Liver (tissue), 8 donors: ENCODE measurements at regions not wholly inside any gene's neighbourhood (a gene's known extent, or its start where the extent isn't known, plus 50 kb on each side); places are given as distances from the start of the nearest gene placed in this dataset.

Experiments used
- DNase-seq: peaks from one replicate; pipeline ENCODE4 v3.0.0-alpha.2; 2017; ENCODE audit warnings: low spot score
- H3K27ac ChIP-seq, 2 donors: one replicate each; pipeline ENCODE4 v1.7.0; 2013; ENCODE audit warnings: inconsistent platforms in 2 of 2, low read length in 2 of 2, control low read depth in 1 of 2, low read depth in 1 of 2, mild to moderate bottlenecking in 1 of 2
- H3K27me3 ChIP-seq, 4 donors: one replicate each; pipeline versions ENCODE4 v1.6.1 to v1.7.0; 2013; ENCODE audit warnings: low read length in 3 of 4, inconsistent platforms in 1 of 4, mild to moderate bottlenecking in 1 of 4, moderate library complexity in 1 of 4; ENCODE audit not compliant: control insufficient read depth in 4 of 4, insufficient read depth in 4 of 4
- H3K36me3 ChIP-seq, 4 donors: one replicate each; pipeline versions ENCODE4 v1.6.1 to v1.7.0; 2013; ENCODE audit warnings: low read length in 3 of 4, mild to moderate bottlenecking in 3 of 4, low read depth in 1 of 4, moderate library complexity in 1 of 4; ENCODE audit not compliant: control insufficient read depth in 4 of 4, insufficient read depth in 3 of 4
- H3K4me1 ChIP-seq, 4 donors: one replicate each; pipeline versions ENCODE4 v1.6.1 to v1.7.0; 2013; ENCODE audit warnings: low read length in 3 of 4, mild to moderate bottlenecking in 3 of 4, moderate library complexity in 1 of 4; ENCODE audit not compliant: control insufficient read depth in 4 of 4, insufficient read depth in 4 of 4
- H3K4me3 ChIP-seq, 3 donors: one replicate each; pipeline versions ENCODE4 v1.6.1 to v1.7.0; 2013; ENCODE audit warnings: low read length in 3 of 3, control low read depth in 1 of 3, low read depth in 1 of 3, mild to moderate bottlenecking in 1 of 3
- H3K9ac ChIP-seq, 2 donors: one replicate each; pipeline ENCODE4 v1.7.0; 2013; ENCODE audit warnings: low read length in 2 of 2, mild to moderate bottlenecking in 2 of 2, moderate library complexity in 2 of 2, control low read depth in 1 of 2, low read depth in 1 of 2
- H3K9me3 ChIP-seq, 4 donors: one replicate each; pipeline versions ENCODE4 v1.6.1 to v1.7.0; 2013; ENCODE audit warnings: low read length in 3 of 4; ENCODE audit not compliant: control insufficient read depth in 4 of 4
- EGR1 ChIP-seq, 2 donors: IDR thresholded peaks; 2 replicates each; pipeline ENCODE4 v1.6.1; 2016 to 2018; ENCODE audit warnings: antibody characterized with exemption in 2 of 2, low read depth in 2 of 2
- FOXA1 ChIP-seq: IDR thresholded peaks from 2 replicates; pipeline ENCODE4 v1.6.1; 2016; ENCODE audit warnings: antibody characterized with exemption
- FOXA2 ChIP-seq: IDR thresholded peaks from 2 replicates; pipeline ENCODE4 v1.6.1; 2016; ENCODE audit warnings: antibody characterized with exemption
- GABPA ChIP-seq, 2 donors: IDR thresholded peaks in 1 of 2; conservative IDR thresholded peaks in 1 of 2; 2 replicates each; pipeline ENCODE4 v1.6.1; 2016; ENCODE audit warnings: antibody characterized with exemption in 2 of 2, mild to moderate bottlenecking in 1 of 2, moderate library complexity in 1 of 2
- HNF4A ChIP-seq, 2 donors: conservative IDR thresholded peaks; 2 replicates each; pipeline ENCODE4 v1.6.1; 2016; ENCODE audit warnings: antibody characterized with exemption in 2 of 2, mild to moderate bottlenecking in 2 of 2
- HNF4G ChIP-seq: IDR thresholded peaks from 2 replicates; pipeline ENCODE4 v1.6.1; 2016; ENCODE audit warnings: antibody characterized with exemption
- JUND ChIP-seq, 2 donors: IDR thresholded peaks; 2 replicates each; pipeline ENCODE4 v1.6.1; 2016; ENCODE audit warnings: antibody characterized with exemption in 2 of 2
- NR2F2 ChIP-seq: IDR thresholded peaks from 2 replicates; pipeline ENCODE4 v1.6.1; 2016; ENCODE audit warnings: antibody characterized with exemption
- RAD21 ChIP-seq, 2 donors: IDR thresholded peaks; 2 replicates each; pipeline ENCODE4 v1.6.1; 2016; ENCODE audit warnings: antibody characterized with exemption in 2 of 2, mild to moderate bottlenecking in 2 of 2
- RXRA ChIP-seq, 2 donors: IDR thresholded peaks; 2 replicates each; pipeline ENCODE4 v1.6.1; 2017 to 2018; ENCODE audit warnings: antibody characterized with exemption in 2 of 2, mild to moderate bottlenecking in 1 of 2
- SP1 ChIP-seq: IDR thresholded peaks from 2 replicates; pipeline ENCODE4 v1.6.1; 2018; ENCODE audit warnings: antibody characterized with exemption, mild to moderate bottlenecking
- TAF1 ChIP-seq: conservative IDR thresholded peaks from 2 replicates; pipeline ENCODE4 v1.6.1; 2016; ENCODE audit warnings: antibody characterized with exemption, mild to moderate bottlenecking
- YY1 ChIP-seq: IDR thresholded peaks from 2 replicates; pipeline ENCODE4 v1.6.1; 2016; ENCODE audit warnings: antibody characterized with exemption, mild to moderate bottlenecking
- WGBS: extraction: QIAGEN DNeasy Blood & Tissue Kit; methylation state at CpG from one replicate; pipeline ENCODE4 v1.1.7; 2013; 5-methylcytosine and 5-hydroxymethylcytosine counted together
- TF ChIP-seq, protein P1 (sequence below): IDR thresholded peaks from 2 replicates; pipeline ENCODE4 v1.6.1; 2016; ENCODE audit warnings: antibody characterized with exemption
- TF ChIP-seq, protein P2 (sequence below): IDR thresholded peaks from 2 replicates; pipeline ENCODE4 v1.6.1; 2016; ENCODE audit warnings: antibody characterized with exemption, mild to moderate bottlenecking
- TF ChIP-seq, protein P3 (sequence below): fragments of 150-350 bp; IDR thresholded peaks from 2 replicates; pipeline ENCODE4 v1.5.1; 2017; ENCODE audit warnings: improper control_type of control experiment, low read depth, low read length; ENCODE audit not compliant: missing input control
- TF ChIP-seq, protein P4 (sequence below): IDR thresholded peaks from 2 replicates; pipeline ENCODE4 v1.6.1; 2016; ENCODE audit warnings: antibody characterized with exemption
- TF ChIP-seq, protein P5 (sequence below): IDR thresholded peaks from 2 replicates; pipeline ENCODE4 v1.6.1; 2016; ENCODE audit warnings: antibody characterized with exemption
- donor health status: healthy.
- donor health status: healthy.
- donor health status: healthy.
- donor health status: healthy.
- donor health status: healthy.

DNA sequence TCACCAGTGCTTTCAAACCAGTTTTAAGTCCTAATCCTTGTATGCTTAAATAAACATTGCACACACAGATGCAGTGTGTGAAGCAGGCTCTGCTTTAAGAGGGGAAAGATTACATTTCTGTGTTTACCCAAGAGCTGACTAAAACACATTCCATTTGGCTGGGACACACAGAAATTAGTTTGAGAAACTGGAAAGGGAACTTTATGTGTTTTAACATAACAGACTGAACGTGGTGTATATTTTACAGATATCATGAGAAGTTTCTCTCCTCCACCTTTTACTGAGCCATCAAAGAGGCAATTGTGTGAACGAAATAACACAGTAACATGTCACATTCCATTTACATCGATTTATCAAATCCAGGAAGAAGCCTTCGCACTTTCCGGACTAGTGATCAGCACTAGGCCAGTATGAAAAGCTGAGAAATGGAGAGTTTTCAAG, 121.8 kb downstream of the MAIP1 start:
- Histone ChIP-seq H3K4me1 (peaks cover 2 to 20% (median 8%) of the 10 kb centered on the region in 4 donors), H3K9ac (no peak overlapping the region), H3K27ac (peak overlapping the region; percentile 61 to 78), H3K27me3 (no peaks in the 10 kb centered on the region), H3K36me3 (no peaks in the 10 kb centered on the region), H3K9me3 (no peaks in the 10 kb centered on the region), H3K4me3 (no peak overlapping the region)
- TF ChIP-seq SP1 (peak; percentile 85), NR2F2 (no peak), EGR1 (IDR thresholded peaks at IDR 0.05; ENCODE audit: low read depth in 2 of 2) (no peak), HNF4G (peak; percentile 6), FOXA1 (peak; percentile 98), YY1 (peak; percentile 72), RAD21 (IDR thresholded peaks at IDR 0.05) (peak; percentile 64 to 70), TAF1 (peak; percentile 12), FOXA2 (peak; percentile 99), JUND (IDR thresholded peaks at IDR 0.05) (peak; percentile 50 to 73), RXRA (IDR thresholded peaks at IDR 0.05) (peak; percentile 51 to 75), HNF4A (conservative IDR thresholded peaks at IDR 0.05) (peak; percentile 64 to 74), GABPA (IDR thresholded peaks at IDR 0.05 in 1 of 2, conservative IDR thresholded peaks at IDR 0.05 in 1 of 2) (no peak)
- TF ChIP-seq, protein P1, sequence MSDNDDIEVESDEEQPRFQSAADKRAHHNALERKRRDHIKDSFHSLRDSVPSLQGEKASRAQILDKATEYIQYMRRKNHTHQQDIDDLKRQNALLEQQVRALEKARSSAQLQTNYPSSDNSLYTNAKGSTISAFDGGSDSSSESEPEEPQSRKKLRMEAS, result peak; percentile 70
- TF ChIP-seq, protein P2, sequence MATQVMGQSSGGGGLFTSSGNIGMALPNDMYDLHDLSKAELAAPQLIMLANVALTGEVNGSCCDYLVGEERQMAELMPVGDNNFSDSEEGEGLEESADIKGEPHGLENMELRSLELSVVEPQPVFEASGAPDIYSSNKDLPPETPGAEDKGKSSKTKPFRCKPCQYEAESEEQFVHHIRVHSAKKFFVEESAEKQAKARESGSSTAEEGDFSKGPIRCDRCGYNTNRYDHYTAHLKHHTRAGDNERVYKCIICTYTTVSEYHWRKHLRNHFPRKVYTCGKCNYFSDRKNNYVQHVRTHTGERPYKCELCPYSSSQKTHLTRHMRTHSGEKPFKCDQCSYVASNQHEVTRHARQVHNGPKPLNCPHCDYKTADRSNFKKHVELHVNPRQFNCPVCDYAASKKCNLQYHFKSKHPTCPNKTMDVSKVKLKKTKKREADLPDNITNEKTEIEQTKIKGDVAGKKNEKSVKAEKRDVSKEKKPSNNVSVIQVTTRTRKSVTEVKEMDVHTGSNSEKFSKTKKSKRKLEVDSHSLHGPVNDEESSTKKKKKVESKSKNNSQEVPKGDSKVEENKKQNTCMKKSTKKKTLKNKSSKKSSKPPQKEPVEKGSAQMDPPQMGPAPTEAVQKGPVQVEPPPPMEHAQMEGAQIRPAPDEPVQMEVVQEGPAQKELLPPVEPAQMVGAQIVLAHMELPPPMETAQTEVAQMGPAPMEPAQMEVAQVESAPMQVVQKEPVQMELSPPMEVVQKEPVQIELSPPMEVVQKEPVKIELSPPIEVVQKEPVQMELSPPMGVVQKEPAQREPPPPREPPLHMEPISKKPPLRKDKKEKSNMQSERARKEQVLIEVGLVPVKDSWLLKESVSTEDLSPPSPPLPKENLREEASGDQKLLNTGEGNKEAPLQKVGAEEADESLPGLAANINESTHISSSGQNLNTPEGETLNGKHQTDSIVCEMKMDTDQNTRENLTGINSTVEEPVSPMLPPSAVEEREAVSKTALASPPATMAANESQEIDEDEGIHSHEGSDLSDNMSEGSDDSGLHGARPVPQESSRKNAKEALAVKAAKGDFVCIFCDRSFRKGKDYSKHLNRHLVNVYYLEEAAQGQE, result peak; percentile 65
- TF ChIP-seq, protein P3, sequence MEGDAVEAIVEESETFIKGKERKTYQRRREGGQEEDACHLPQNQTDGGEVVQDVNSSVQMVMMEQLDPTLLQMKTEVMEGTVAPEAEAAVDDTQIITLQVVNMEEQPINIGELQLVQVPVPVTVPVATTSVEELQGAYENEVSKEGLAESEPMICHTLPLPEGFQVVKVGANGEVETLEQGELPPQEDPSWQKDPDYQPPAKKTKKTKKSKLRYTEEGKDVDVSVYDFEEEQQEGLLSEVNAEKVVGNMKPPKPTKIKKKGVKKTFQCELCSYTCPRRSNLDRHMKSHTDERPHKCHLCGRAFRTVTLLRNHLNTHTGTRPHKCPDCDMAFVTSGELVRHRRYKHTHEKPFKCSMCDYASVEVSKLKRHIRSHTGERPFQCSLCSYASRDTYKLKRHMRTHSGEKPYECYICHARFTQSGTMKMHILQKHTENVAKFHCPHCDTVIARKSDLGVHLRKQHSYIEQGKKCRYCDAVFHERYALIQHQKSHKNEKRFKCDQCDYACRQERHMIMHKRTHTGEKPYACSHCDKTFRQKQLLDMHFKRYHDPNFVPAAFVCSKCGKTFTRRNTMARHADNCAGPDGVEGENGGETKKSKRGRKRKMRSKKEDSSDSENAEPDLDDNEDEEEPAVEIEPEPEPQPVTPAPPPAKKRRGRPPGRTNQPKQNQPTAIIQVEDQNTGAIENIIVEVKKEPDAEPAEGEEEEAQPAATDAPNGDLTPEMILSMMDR, result no peak
- TF ChIP-seq, protein P4, sequence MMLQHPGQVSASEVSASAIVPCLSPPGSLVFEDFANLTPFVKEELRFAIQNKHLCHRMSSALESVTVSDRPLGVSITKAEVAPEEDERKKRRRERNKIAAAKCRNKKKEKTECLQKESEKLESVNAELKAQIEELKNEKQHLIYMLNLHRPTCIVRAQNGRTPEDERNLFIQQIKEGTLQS, result peak; percentile 54
- TF ChIP-seq, protein P5, sequence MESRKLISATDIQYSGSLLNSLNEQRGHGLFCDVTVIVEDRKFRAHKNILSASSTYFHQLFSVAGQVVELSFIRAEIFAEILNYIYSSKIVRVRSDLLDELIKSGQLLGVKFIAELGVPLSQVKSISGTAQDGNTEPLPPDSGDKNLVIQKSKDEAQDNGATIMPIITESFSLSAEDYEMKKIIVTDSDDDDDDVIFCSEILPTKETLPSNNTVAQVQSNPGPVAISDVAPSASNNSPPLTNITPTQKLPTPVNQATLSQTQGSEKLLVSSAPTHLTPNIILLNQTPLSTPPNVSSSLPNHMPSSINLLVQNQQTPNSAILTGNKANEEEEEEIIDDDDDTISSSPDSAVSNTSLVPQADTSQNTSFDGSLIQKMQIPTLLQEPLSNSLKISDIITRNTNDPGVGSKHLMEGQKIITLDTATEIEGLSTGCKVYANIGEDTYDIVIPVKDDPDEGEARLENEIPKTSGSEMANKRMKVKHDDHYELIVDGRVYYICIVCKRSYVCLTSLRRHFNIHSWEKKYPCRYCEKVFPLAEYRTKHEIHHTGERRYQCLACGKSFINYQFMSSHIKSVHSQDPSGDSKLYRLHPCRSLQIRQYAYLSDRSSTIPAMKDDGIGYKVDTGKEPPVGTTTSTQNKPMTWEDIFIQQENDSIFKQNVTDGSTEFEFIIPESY, result peak; percentile 87
- no peak for DNase-seq
- 18% methylated on average over 5 of the region's 5 CpGs for WGBS
